ENCODE measurements at regions not wholly inside any gene's neighbourhood (a gene's known extent, or its start where the extent isn't known, plus 50 kb on each side); places are given as distances from the start of the nearest gene placed in this dataset.
"Not testable (repeated sequence)": the region's sequence is repeated elsewhere in the genome, so short reads cannot be mapped to it uniquely, and the experiment has no call there.

DNA sequence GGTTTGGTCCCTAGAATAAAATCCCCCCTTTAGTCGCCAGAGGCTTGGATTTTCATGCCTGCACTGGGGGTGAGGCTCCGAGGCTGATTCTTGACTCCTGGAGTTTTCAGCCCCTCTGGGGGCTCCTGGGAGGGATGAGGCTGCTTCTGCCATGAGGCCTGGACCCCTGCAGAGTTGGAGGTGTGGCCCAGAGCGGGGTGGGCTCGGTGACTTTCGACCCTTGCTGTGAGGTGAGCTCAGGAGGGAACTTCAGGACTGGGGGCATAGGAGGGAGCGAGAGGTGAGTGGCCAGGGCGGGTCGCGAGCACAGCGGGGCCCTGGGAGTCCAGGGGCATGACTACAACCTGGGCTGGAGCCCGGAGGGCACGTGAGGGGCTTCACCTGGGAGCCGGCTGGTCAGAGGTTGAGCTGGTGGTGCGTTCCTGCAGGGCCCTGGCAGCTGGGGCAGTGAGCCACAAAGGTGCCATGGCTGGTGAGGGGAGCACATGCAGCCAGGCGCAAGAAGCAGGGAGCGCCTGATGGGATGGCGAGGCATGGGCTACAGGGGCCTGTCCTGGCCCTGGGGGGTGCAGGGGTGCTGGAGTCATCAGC, 168.2 kb downstream of the KIF26A start:
- DNase-seq, result no peak

DNA sequence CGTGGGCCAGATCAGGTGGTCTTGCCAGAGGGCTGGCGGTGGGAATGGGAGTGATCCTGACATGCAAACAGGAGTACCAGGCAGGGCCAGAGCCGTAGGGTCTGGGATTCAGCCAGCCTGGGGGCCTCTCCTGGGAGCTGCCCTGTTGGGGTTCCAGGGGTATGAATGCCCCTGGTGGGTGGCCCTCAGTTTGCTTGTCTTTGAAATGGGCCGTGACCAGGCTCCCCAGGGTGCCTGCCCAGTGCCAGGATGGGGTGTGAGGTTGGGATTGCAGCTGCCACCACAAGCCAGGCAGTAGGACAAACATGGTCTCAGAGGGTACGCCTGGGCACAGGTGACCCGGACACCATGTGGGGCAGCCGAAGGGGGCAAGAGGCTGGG, 168.8 kb downstream of the KIF26A start:
- DNase-seq, result no peak

DNA sequence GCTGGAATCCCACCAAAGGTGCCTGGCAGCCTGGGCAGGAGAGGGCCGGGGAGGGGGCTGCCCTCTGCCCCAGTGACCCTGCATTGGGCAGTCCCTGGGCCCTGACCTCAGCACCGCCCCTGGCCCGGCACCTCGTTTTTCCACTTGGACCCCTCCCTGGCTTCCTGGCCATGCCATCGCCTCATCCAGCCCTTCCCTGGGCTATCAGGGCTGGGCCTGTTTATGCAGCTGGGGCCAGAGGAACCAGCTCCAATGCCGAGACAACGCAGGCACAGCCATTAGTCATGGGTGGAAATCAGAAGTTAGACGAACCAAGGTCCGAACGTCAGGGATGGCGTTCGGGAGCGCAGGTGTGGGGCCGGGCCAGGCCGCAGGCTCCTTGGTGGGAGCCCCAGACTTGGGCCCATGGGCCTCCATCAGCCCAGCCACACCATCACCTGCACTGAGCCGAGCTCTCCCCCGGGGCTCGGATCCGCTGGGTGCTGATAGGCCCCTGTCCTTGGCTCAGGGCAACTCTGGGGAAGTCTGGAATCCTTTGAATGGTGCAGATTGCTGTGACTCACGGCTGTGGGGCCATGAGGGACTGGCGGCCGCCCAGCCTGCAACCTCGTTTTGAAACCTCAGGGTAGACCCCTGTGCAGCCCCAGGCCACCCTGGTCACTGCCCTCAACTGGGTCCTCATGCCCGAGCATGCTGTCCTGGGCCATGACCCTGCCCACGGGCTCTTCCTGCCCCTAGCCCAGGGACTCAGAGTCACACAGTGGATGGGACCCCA, 169.4 kb downstream of the KIF26A start:
- DNase-seq, result no peak

DNA sequence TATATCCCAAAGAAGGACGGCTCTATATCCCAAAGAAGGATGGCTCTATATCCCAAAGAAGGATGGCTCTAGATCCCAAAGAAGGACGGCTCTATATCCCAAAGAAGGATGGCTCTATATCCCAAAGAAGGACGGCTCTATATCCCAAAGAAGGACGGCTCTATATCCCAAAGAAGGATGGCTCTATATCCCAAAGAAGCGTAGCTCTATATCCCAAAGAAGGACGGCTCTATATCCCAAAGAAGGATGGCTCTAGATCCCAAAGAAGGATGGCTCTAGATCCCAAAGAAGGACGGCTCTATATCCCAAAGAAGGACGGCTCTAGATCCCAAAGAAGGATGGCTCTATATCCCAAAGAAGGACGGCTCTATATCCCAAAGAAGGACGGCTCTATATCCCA, 170.1 kb downstream of the KIF26A start:
- DNase-seq, result not testable (repeated sequence)

DNA sequence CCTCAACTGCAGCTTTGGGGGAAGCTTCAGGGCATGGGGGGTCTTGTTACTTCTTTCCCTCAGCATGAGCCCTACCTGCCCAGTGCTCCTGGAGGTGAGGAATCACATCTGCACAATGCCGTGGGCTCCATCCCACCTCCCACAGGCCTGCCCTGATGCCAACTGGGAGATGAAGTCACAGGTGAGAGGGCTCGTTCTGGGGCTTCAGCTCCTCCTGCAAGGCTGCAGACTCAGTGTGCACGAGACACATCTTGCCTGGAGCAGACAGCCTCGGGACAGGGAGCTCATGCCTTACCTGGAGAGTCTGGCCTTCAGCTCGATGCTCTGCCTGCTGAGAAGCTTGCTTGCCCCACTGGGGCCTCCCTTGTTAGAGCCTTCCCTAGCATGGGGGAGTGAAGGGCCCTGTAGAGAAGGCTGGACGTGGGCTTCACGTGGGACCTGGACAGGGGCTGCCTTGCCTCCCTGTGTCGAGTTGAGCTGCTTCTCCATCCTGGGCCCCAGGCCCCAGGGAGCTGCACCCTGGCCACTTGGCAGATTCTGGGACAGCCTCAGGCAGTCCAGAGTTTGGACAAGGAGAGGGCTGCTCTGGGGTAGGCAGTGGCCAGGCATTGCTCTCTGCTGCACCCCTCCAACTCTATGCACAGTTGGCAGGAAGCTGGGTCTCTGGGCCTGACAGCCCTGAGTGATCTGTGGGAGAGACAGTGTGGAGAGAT, 171.4 kb downstream of the KIF26A start:
- no peak for DNase-seq

DNA sequence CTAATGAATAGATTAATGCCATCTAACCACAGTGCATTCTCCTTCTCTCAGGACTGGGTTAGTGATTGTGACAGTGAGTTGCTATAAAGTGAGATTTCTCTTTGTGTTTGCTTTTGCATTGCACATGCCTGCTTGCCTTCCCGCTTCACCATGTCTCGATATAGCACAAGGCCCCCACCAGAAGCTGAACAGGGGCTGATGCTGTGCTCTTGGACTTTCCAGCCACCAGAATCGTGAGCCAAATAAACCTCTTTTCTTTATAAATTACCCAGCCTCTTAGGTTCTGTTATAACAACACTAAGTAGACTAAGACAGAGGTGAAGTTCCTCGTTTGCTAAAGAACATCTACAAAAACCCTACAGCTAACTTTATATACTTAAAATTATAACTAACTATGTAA, 173.0 kb downstream of the KIF26A start:
- DNase-seq, result no peak

DNA sequence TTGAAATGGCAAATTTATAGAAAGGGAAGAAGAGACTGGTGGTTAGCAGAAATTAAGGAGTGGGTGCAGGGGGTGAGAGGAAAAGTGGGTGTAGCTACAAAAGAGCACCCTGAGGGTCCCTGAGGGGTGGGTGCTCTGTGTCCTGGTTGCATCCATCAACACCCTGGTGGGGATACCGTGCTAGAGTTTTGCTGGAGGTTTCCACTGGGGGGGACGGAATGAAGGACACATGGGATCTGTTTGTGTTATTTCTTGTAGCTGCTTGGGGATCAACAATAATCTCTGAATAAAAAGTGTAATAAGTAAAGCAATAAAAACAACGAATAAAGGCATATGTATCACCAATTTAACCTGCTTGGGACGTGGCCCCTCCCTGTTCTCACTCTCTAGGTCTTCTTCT, 175.3 kb downstream of the KIF26A start:
- no peak for DNase-seq

DNA sequence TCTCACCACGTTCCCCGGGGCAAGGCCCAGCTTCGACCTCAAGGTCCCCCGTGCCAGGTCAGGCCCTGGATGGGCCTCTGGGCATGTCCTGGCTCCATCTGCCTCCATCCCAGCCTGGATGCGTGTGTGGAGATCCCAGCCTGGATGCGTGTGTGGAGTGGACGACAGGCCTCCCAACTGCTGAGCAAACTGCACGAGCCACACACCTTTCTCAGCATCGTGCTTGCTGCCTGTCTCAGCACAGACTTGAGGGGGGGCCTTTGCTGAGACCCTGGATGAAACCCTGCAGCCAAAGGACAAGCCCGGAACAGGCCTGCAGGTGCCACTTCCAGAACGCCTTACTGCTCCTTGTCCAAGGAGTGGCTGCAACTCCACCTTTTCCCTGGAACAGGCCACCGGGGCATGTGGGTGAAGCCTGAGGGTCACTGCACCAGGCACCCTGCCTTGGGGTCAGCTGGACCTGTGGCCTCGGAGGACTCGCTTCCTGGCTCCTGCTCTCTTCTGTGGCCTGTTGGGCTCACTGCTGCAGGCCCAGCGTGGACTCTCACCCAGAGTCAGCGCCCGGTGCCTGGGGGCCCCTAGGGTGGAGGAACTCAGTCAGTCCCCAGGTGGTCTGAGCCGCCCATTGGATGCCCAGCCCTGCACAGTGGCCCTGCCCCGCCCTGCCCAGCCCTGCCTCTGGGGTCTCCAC, 176.0 kb downstream of the KIF26A start:
- DNase-seq, result no peak

DNA sequence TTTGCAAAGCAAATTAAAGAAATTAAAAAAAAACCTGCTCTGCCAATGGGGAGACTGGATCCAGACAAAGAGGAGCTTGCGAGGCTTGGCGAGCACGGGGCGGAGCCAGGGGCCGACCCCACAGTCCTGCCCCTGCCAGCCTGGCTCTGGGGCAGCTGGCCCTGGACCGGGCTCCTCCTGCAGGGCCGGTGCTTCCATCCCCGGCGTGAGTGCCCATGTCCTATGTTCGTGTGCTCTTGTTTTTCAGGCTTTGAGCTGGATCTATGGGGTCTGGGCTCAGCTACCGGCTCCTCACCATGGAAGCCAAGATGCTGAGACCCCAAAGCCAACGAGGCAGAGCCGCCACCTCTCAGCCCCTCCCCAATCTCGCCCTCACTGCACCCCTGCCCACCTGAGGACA, 176.8 kb downstream of the KIF26A start:
- DNase-seq, result no peak

DNA sequence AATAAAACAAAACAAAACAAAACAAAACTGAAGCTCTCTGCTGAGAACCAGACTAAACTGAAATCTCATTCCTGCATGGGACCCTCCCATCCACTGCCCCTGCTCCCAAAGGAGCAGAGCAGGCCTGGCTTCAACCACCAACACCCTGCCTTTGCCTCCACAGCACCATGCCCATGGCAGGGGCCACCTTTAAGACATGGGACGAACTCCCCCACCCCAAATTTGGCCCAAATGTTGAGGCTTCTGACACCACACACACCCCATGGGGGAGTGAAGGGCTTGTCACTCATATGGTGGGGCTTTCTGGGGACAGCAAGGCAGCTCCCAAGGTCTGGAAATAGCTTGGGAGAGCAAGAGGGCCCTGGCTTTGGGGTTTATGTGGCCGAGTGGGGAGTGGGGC, 177.2 kb downstream of the KIF26A start:
- no peak for DNase-seq

DNA sequence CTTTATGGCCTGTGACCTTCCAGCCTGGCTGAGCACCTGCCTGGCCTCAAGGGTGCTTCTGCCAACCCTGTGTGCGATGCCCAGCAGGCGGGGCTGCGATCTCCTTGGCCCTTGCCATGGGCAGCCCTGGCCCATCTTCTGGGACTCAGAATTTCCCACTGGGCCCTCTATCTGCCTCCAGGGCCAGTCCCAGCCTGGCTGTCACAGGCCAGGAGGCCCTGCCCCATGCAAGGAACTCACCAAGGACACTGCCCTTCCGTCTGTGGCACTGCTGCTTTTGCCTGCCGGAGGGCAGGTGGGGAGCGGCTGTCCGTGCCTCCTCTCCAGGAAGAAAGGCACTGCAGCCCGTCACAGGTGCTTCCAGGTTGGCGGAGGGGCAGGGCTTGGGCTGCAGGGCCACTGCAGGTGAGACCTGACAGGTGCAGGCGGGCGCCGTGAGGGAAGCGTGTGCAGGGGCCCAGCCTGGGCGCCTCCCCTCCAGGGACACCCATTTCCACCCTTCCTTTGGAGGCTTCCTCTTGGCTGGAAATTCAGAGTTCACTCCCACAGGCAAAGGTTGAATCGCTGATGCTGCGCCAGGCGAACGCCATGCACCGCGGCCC, 177.8 kb downstream of the KIF26A start:
- no peak for DNase-seq

DNA sequence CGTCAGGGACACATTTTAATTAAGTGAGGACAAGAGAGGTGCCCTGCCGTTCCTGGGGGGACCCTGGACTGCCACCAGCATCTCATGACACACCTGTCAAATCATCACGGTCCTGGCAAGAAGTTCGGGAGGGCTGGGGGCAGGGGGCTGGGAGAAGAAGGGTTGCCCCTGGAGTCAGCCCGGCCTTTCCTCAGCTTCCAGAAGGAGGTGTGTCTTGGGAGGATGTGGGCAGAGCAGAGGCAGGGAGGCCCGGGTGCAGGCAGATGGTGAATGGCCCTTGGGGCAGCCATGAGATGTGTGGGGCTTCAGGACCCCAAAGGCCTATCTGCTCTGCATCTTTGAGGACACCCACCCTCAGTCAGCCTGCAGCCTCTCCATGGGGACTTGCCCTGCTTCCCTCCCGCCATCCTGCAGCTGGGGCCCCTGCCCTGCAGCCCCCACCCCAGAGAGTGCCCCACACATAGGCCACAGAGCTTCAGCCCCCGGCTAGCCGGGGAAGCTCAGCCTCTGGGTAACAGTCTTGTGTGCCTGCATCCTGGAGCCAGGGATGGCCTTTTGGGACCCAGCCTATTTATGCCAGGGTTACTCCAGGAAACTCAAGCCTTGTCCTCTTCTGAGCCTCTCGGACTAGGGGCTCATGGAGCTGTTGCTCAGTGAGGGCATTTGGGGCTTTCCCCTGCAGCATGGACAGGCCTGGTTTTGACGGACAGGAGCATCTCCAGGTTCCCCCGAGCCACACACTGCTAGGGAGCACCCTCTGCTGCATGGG, 178.5 kb downstream of the KIF26A start:
- DNase-seq, result no peak

DNA sequence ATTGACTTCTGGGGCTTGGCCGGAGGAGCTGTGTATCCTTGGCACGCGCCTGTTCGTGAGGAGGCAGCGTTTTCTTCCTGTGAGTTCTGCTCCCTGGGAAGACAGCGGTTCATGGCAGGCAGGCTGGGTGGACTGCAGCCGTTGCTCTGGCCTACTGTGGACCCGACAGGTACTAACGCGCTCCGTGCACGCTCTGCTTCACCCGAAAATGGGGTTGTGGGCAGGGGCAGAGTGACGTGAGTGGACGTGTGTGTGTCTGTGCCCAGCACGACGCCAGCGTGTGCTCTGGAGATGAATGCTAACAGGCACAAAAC, 179.1 kb downstream of the KIF26A start:
- DNase-seq, result no peak

DNA sequence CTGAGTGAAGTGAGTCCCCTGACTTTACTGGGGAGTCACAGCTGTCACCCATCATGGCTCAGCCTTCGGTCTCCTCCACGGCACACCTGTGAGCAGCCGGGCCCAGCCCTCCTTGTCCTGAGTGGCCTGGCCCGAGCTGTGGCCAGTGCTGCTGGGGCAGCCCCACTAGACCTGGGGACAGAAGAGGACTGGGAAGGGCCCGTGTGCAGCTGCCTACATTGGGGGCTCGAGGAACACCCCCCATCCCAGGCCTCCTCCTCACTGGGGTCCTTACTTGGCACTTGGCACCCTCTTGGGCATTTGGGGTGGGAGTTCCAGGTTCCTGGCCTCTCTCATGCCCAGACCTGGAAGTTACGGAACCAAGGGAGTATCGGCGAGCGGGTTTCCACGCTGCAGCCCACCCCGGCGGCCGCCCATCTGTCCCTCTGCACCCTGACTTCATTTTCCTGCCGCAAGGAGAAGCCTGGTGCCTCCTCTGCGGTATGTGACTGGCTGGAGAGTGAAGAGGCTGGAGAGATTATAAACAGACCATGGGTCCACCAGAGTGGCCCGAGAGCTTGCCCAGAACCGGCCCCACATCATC, 179.7 kb downstream of the KIF26A start:
- no peak for DNase-seq

DNA sequence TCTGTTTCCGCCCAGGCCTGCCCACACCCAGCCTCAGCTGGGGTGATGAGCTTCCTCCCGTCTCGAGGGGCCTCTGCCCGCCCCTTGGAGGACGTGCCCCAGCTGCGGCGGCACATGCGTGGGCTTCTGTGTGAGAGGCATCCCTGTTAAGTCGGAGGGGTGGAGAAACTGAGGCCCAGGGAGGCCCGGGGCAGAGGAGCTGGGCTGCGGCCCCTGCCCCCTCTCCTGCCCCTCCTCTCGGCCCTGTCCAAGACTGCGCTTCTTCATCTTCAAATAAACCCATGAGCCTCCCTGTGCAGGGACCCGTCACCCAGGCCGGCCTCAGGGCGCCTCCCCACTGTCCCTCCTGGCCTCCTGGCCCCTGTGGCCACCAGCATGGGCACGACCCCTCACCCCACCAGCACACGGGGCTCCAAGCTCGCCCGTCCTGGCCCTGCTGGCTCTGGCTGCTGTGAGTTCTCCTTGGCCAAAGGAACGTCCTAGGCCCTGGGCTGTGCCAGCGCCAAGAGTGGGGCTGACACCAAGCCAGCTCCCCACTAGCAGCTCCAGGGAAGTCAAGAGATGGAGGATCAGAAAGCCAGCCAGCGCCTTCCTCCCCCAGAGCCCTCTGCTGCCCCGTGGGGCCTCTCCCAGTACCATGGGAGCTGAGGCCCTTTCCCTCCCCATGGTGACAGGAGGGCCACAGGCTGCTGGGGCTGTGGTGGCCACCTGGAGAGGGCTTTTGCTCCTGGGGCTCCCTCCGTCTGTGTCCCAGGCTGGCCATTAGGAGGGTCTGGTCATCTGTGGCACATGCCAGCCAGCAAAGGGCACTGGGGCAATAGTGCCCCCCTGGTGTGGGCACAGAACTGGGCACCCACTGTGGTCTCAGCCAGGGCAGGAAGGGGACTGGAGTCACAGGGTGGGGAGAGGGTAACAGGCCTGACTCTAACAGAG, 180.4 kb downstream of the KIF26A start:
- DNase-seq, result no peak

DNA sequence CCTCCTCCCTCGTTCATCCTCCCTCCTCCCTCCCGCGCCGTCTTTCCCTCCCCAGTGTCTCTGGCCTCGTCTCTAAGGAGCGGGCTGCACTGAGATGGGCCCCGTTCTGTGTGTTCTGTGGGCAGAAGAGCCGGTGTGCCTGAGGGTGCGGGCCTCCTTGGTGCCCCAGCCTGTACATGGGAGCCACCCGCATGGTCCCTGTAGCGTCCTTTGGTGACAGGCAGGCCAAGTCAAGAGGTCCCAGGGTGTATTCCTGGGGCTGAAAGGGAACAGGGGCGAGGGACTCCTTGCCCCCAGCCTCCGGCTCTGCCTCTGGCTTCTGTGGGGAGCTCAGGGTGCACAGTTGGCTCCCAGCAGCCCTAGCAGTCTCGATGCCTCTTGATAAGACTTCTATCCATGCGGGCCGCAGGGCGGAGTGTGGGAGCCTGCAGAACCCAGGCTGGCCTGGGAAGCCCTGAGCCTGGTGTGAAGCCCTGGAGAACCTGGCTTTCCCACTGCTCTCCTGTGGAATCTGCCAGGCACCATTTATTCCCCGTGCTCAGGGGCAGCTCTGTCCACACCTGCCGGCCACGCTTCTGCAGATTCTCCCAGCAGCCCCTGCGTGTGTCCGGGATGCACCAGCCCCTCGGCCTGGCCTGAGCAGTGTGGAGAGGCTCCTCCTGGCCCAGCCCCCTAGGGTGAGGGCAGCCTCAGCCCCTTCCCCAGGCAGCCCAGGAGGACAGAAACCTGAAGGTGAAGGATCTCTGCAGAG, 181.3 kb downstream of the KIF26A start:
- no peak for DNase-seq

DNA sequence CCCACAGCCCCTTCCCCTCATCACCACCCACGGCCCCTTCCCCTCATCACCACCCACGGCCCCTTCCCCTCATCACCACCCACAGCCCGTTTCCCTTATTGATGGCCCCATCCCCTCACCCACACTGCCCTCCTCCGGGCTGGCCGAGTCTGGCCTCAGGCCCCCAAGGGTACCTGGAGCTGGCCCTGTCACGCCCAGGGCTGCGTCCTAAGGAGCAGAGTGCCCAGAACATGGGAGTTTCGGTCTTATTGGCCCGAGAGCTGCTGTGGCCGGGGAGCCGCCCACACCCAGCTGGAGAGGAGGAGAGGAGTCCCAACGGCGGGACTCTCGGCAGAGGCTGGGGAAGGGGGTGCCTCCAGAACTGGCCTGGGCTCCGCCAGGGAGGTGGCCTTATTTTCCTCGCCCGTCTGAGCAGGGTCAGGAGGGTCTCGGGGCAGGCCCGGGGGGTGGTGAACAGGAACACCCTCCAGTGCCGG, 182.3 kb downstream of the KIF26A start:
- DNase-seq, result no peak

DNA sequence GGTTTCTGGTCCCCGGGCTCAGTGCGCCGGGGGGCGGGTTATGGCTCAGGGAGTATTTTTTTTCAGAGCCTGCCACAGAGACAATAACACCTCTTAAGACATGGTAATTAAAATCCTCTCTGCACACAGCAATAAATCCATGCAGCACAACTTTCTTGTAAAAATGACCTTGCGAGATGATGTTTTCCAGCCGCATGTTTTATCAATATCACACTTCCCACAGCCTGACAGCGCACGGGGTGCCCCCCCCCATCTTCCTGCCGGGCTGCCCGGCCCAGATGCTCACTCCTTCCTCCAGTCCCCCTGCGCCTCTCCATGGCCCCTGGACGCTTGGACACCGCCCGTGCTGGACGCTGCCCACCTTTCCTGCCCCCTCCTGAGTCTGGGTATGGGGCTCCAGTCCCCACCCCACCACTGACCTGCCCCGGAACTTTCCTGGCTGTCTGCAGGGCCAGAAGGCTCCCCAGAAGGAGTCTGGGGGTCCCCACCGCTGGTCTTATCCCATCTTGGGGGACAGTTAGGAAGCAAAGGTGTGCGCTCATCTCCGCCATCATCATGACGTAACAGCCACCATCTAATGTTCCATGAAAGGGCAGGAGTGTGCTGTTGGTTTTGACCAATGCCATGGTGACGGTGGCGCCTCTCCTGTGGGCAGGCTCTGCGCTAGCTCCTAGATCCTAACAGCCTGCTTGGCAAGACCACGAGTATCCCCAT, 182.9 kb downstream of the KIF26A start:
- no peak for DNase-seq

DNA sequence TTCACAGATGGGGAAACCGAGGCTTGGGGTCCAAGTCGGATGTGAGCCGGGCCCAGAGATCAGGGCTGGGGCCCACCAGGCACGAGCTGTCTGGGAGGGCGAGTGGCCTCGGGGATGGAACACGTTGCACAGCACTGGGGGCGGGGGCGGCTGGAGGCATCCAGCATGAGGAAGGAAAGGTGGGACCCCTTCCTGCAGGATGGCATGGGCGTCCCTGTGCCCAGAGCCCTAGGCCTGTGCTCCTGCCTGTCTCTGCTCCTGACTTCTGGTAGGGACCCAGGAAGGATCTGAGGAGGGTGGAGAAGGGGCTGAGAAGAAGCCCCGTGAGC, 183.4 kb downstream of the KIF26A start:
- no peak for DNase-seq

All from hematopoietic multipotent progenitor cell treated with erythropoietin and hydrocortisone succinate and interleukin-3 and kit ligand, for 4 days (in vitro differentiated cells).